DOHH2 (cell line): ENCODE measurements at regions not wholly inside any gene's neighbourhood (a gene's known extent, or its start where the extent isn't known, plus 50 kb on each side); places are given as distances from the start of the nearest gene placed in this dataset.

ENCODE experiments used
- H3F3A ChIP-seq: fragments of 200-600 bp; sonication (generic), shearing (Covaris generic); 2 replicates; pipeline ENCODE4 v1.6.0; 2016; ENCODE audit warnings: antibody characterized with exemption, mild to moderate bottlenecking; ENCODE audit not compliant: control insufficient read depth, insufficient read depth
- H3K27ac ChIP-seq: fragments of 200-600 bp; sonication (generic); 2 replicates; pipeline ENCODE4 v1.5.1; 2014; ENCODE audit warnings: low read depth, mild to moderate bottlenecking, low read length, moderate library complexity
- H3K27me3 ChIP-seq: fragments of 200-600 bp; sonication (generic); 2 replicates; pipeline ENCODE4 v1.6.1; 2014; ENCODE audit warnings: mild to moderate bottlenecking, low read length, mixed read lengths; ENCODE audit not compliant: control insufficient read depth
- H3K36me3 ChIP-seq: fragments of 200-600 bp; sonication (generic); 2 replicates; pipeline ENCODE4 v1.6.1; 2014; ENCODE audit warnings: mild to moderate bottlenecking, low read length, moderate library complexity, mixed read lengths; ENCODE audit not compliant: control insufficient read depth
- H3K4me1 ChIP-seq: fragments of 200-600 bp; sonication (generic); 2 replicates; pipeline ENCODE4 v1.6.1; 2014; ENCODE audit warnings: mild to moderate bottlenecking, low read length, mixed read lengths; ENCODE audit not compliant: control insufficient read depth
- H3K4me2 ChIP-seq: fragments of 200-600 bp; sonication (generic); 2 replicates; pipeline ENCODE4 v1.6.0; 2014; ENCODE audit warnings: mild to moderate bottlenecking, low read length, moderate library complexity
- H3K4me3 ChIP-seq: fragments of 200-600 bp; sonication (generic); 2 replicates; pipeline ENCODE4 v1.5.1; 2014; ENCODE audit warnings: mild to moderate bottlenecking, low read length, mixed read lengths
- H3K79me2 ChIP-seq: fragments of 200-600 bp; sonication (generic); 2 replicates; pipeline ENCODE4 v1.6.1; 2014; ENCODE audit warnings: mild to moderate bottlenecking, low read length, mixed read lengths; ENCODE audit not compliant: control insufficient read depth
- H3K9me2 ChIP-seq: fragments of 200-600 bp; sonication (generic); replicated peaks from 2 replicates; pipeline ENCODE4 v1.6.1; 2014; ENCODE audit warnings: mild to moderate bottlenecking, low read length, mixed read lengths; ENCODE audit not compliant: control insufficient read depth
- H3K9me3 ChIP-seq: fragments of 200-600 bp; sonication (generic); 2 replicates; pipeline ENCODE4 v1.6.1; 2014; ENCODE audit warnings: antibody characterized with exemption, low read length, mixed read lengths; ENCODE audit not compliant: control insufficient read depth, insufficient read depth
- H4K20me1 ChIP-seq: fragments of 200-600 bp; sonication (generic); 2 replicates; pipeline ENCODE4 v1.6.0; 2014; ENCODE audit warnings: low read depth, mild to moderate bottlenecking, antibody characterized with exemption, low read length, moderate library complexity; ENCODE audit not compliant: control insufficient read depth, insufficient read depth
- CTCF ChIP-seq: fragments of 200-600 bp; sonication (generic); IDR thresholded peaks from one replicate; pipeline ENCODE4 v1.5.1; 2014; ENCODE audit warnings: antibody characterized with exemption, mild to moderate bottlenecking, low read depth, low read length; ENCODE audit not compliant: poor library complexity, severe bottlenecking
- EZH2phosphoT487 ChIP-seq: fragments of 200-600 bp; sonication (generic); IDR thresholded peaks from 2 replicates; pipeline ENCODE4 v1.6.1; 2017; ENCODE audit warnings: borderline replicate concordance, mild to moderate bottlenecking, antibody characterized with exemption, low read length, moderate library complexity, mixed read lengths

GRCh38 chr1:101151286-101151685 is 85.5 kb upstream of the S1PR1 start:
- H3K27me3 ChIP-seq, result no peaks in the 10 kb centered on the region
- no peaks in the 10 kb centered on the region for H3K9me3 ChIP-seq
- no peak overlapping the region for H3K4me2 ChIP-seq
- H3K36me3 ChIP-seq, result no peaks in the 10 kb centered on the region
- H3K4me3 ChIP-seq, result no peak overlapping the region
- H3K9me2 ChIP-seq, result no peaks in the 10 kb centered on the region
- TF ChIP-seq EZH2phosphoT487, result no peak
- no peak for TF ChIP-seq CTCF
- H3K4me1 ChIP-seq, result peaks cover 4% of the 10 kb centered on the region; the same call in 1 of the 2 replicates
- no peak overlapping the region for H3K27ac ChIP-seq
- H4K20me1 ChIP-seq, result no peaks in the 10 kb centered on the region
- no peaks in the 10 kb centered on the region for H3K79me2 ChIP-seq
- H3F3A ChIP-seq, result no peaks in the 10 kb centered on the region

GRCh38 chr1:101150670-101151069 is 86.1 kb upstream of the S1PR1 start:
- Histone ChIP-seq H3K4me1 (peaks cover 4% of the 10 kb centered on the region; the same call in 1 of the 2 replicates), H3K9me2 (no peaks in the 10 kb centered on the region), H3K36me3 (no peaks in the 10 kb centered on the region), H3K9me3 (no peaks in the 10 kb centered on the region), H3K4me3 (no peak overlapping the region), H3F3A (no peaks in the 10 kb centered on the region), H3K27me3 (no peaks in the 10 kb centered on the region), H3K27ac (no peak overlapping the region), H3K79me2 (no peaks in the 10 kb centered on the region), H3K4me2 (no peak overlapping the region), H4K20me1 (no peaks in the 10 kb centered on the region)
- no peak for TF ChIP-seq CTCF
- TF ChIP-seq EZH2phosphoT487, result no peak

GRCh38 chr1:101150266-101150665 is 86.6 kb upstream of the S1PR1 start:
- Histone ChIP-seq H3K4me3 (no peak overlapping the region), H3K4me1 (peaks cover 4% of the 10 kb centered on the region; the same call in 1 of the 2 replicates), H3K4me2 (no peak overlapping the region), H4K20me1 (no peaks in the 10 kb centered on the region), H3K27me3 (no peaks in the 10 kb centered on the region), H3K9me2 (no peaks in the 10 kb centered on the region), H3K36me3 (no peaks in the 10 kb centered on the region), H3K27ac (no peak overlapping the region), H3F3A (no peaks in the 10 kb centered on the region), H3K79me2 (no peaks in the 10 kb centered on the region), H3K9me3 (no peaks in the 10 kb centered on the region)
- TF ChIP-seq EZH2phosphoT487 (no peak), CTCF (no peak)

GRCh38 chr1:101148980-101149379 is 87.8 kb upstream of the S1PR1 start:
- Histone ChIP-seq H3K4me2 (no peak overlapping the region), H3K27me3 (no peaks in the 10 kb centered on the region), H3K36me3 (no peaks in the 10 kb centered on the region), H3K4me3 (no peak overlapping the region), H3K27ac (no peak overlapping the region), H3F3A (no peaks in the 10 kb centered on the region), H3K9me3 (no peaks in the 10 kb centered on the region), H3K9me2 (no peaks in the 10 kb centered on the region), H4K20me1 (no peaks in the 10 kb centered on the region), H3K79me2 (no peaks in the 10 kb centered on the region), H3K4me1 (peaks cover 10% of the 10 kb centered on the region)
- TF ChIP-seq EZH2phosphoT487, result no peak
- TF ChIP-seq CTCF, result no peak
